CD14-positive monocyte (primary cell): ENCODE measurements at regions not wholly inside any gene's neighbourhood (a gene's known extent, or its start where the extent isn't known, plus 50 kb on each side); places are given as distances from the start of the nearest gene placed in this dataset.

Experiments
- DNase-seq, 3 donors: peaks; one replicate each; pipeline ENCODE4 v3.0.0-alpha.2; 2011 to 2022
- H2AFZ ChIP-seq: 2 replicates; pipeline ENCODE4 v1.6.0; 2012; ENCODE audit warnings: mild to moderate bottlenecking, low read depth, low read length, inconsistent platforms; ENCODE audit not compliant: insufficient read depth, poor library complexity, severe bottlenecking
- H3K27ac ChIP-seq, 2 donors: 1 replicate in 1 of 2; 2 replicates in 1 of 2; pipeline ENCODE4 v1.5.1; 2012 to 2013; ENCODE audit warnings: low read length in 2 of 2, control low read depth in 1 of 2, inconsistent platforms in 1 of 2, low read depth in 1 of 2, mild to moderate bottlenecking in 1 of 2
- H3K27me3 ChIP-seq, 2 donors: one replicate each; pipeline versions ENCODE4 v1.6.0 to v1.6.1; 2011 to 2013; ENCODE audit warnings: low read length in 2 of 2; ENCODE audit not compliant: control insufficient read depth in 2 of 2, insufficient read depth in 2 of 2
- H3K36me3 ChIP-seq, 2 donors: replicated peaks in 1 of 2; 1 replicate in 1 of 2; 2 replicates in 1 of 2; pipeline versions ENCODE4 v1.5.1 to v1.6.1; 2012 to 2013; ENCODE audit warnings: low read length in 2 of 2, control low read depth in 1 of 2, inconsistent platforms in 1 of 2, mild to moderate bottlenecking in 1 of 2; ENCODE audit not compliant: insufficient read depth in 2 of 2, control insufficient read depth in 1 of 2
- H3K4me1 ChIP-seq, 2 donors: 1 replicate in 1 of 2; 2 replicates in 1 of 2; pipeline versions ENCODE4 v1.5.1 to v1.6.1; 2012 to 2013; ENCODE audit warnings: low read length in 2 of 2, control low read depth in 1 of 2, inconsistent platforms in 1 of 2, mild to moderate bottlenecking in 1 of 2, moderate library complexity in 1 of 2; ENCODE audit not compliant: insufficient read depth in 2 of 2, control insufficient read depth in 1 of 2
- H3K4me2 ChIP-seq: replicated peaks from 2 replicates; pipeline ENCODE3; 2012; ENCODE audit warnings: low read length, moderate library complexity, mild to moderate bottlenecking; ENCODE audit not compliant: poor library complexity, severe bottlenecking; ENCODE audit errors: extremely low read depth
- H3K4me3 ChIP-seq, 3 experiments: fragments of 200-600 bp in 1 of 3; sonication (generic) in 1 of 3; replicated peaks in 1 of 3; 1 replicate in 2 of 3; 2 replicates in 1 of 3; pipeline ENCODE4 v1.5.1; 2011 to 2013; ENCODE audit warnings: low read length in 3 of 3, mild to moderate bottlenecking in 3 of 3, control low read depth in 2 of 3, low read depth in 2 of 3, inconsistent platforms in 1 of 3, moderate library complexity in 1 of 3
- H3K79me2 ChIP-seq: 2 replicates; pipeline ENCODE4 v1.6.0; 2012; ENCODE audit warnings: mild to moderate bottlenecking, control low read depth, inconsistent platforms, low read length, moderate library complexity; ENCODE audit not compliant: insufficient read depth
- H3K9ac ChIP-seq: 2 replicates; pipeline ENCODE4 v1.6.0; 2017; ENCODE audit warnings: low read length, mild to moderate bottlenecking; ENCODE audit not compliant: insufficient read depth, poor library complexity, severe bottlenecking
- H3K9me3 ChIP-seq, 2 donors: replicated peaks in 1 of 2; 1 replicate in 1 of 2; 2 replicates in 1 of 2; pipeline versions ENCODE4 v1.5.1 to v1.6.1; 2012 to 2013; ENCODE audit warnings: low read length in 2 of 2, control low read depth in 1 of 2; ENCODE audit not compliant: control insufficient read depth in 1 of 2, insufficient read depth in 1 of 2
- H4K20me1 ChIP-seq: 2 replicates; pipeline ENCODE4 v1.6.0; 2012; ENCODE audit warnings: mild to moderate bottlenecking, low read length, control low read depth, moderate library complexity; ENCODE audit not compliant: insufficient read depth
- H3K27ac Mint-ChIP-seq, 7 donors: one replicate each; pipeline ENCODE4 v1.8.0; 2020; ENCODE audit warnings: mild to moderate bottlenecking in 7 of 7, mixed read lengths in 7 of 7, moderate library complexity in 6 of 7, inconsistent platforms in 2 of 7
- H3K27me3 Mint-ChIP-seq, 3 donors: one replicate each; pipeline ENCODE4 v1.8.0; 2021 to 2022; ENCODE audit warnings: low read depth in 3 of 3, mild to moderate bottlenecking in 3 of 3, mixed read lengths in 3 of 3, moderate library complexity in 3 of 3, inconsistent platforms in 1 of 3
- H3K36me3 Mint-ChIP-seq, 2 donors: one replicate each; pipeline ENCODE4 v1.8.0; 2020; ENCODE audit warnings: mixed read lengths in 2 of 2, inconsistent platforms in 1 of 2, mild to moderate bottlenecking in 1 of 2
- H3K4me1 Mint-ChIP-seq: one replicate; pipeline ENCODE4 v1.8.0; 2020; ENCODE audit warnings: mild to moderate bottlenecking, mixed read lengths
- H3K4me3 Mint-ChIP-seq, 2 donors: one replicate each; pipeline ENCODE4 v1.8.0; 2020; ENCODE audit warnings: mild to moderate bottlenecking in 2 of 2, mixed read lengths in 2 of 2, moderate library complexity in 1 of 2
- H3K9me3 Mint-ChIP-seq, 7 donors: one replicate each; pipeline ENCODE4 v1.8.0; 2020 to 2022; ENCODE audit warnings: mixed read lengths in 7 of 7, mild to moderate bottlenecking in 6 of 7, moderate library complexity in 6 of 7, inconsistent platforms in 2 of 7
- WGBS: methylation state at CpG from one replicate; pipeline ENCODE4 v1.1.5; 2013; ENCODE audit warnings: missing lambda C conversion rate; ENCODE audit not compliant: insufficient coverage; 5-methylcytosine and 5-hydroxymethylcytosine counted together
- intact Hi-C, 2 donors: fragments of 100-400 bp; cut with micrococcal nuclease; formaldehyde crosslinking; loops; one replicate each; pipeline versions ENCODE4 v1.15.0 to v1.15.1; 2023
- TF ChIP-seq, protein P1 (sequence below): fragments of 200-600 bp; IDR thresholded peaks from one replicate; pipeline ENCODE4 v1.8.0; 2022; ENCODE audit warnings: antibody characterized with exemption, mild to moderate bottlenecking

- no peak for DNase-seq
- Histone ChIP-seq H3K4me1 (no peaks in the 10 kb centered on the region), H3K9me3 (peaks cover 6 to 7% of the 10 kb centered on the region in 2 donors), H3K9ac (no peak overlapping the region), H4K20me1 (no peaks in the 10 kb centered on the region), H3K36me3 (no peaks in the 10 kb centered on the region), H3K27ac (no peak overlapping the region), H3K4me3 (no peak overlapping the region), H3K79me2 (no peaks in the 10 kb centered on the region), H3K4me2 (no peak overlapping the region), H2AFZ (no peak overlapping the region), H3K27me3 (no peaks in the 10 kb centered on the region)
- no peak overlapping the region for H3K27ac Mint-ChIP-seq
- H3K36me3 Mint-ChIP-seq = no peaks in the 10 kb centered on the region
- TF ChIP-seq, protein P1, sequence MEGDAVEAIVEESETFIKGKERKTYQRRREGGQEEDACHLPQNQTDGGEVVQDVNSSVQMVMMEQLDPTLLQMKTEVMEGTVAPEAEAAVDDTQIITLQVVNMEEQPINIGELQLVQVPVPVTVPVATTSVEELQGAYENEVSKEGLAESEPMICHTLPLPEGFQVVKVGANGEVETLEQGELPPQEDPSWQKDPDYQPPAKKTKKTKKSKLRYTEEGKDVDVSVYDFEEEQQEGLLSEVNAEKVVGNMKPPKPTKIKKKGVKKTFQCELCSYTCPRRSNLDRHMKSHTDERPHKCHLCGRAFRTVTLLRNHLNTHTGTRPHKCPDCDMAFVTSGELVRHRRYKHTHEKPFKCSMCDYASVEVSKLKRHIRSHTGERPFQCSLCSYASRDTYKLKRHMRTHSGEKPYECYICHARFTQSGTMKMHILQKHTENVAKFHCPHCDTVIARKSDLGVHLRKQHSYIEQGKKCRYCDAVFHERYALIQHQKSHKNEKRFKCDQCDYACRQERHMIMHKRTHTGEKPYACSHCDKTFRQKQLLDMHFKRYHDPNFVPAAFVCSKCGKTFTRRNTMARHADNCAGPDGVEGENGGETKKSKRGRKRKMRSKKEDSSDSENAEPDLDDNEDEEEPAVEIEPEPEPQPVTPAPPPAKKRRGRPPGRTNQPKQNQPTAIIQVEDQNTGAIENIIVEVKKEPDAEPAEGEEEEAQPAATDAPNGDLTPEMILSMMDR = no peak
- no peak overlapping the region for H3K4me3 Mint-ChIP-seq
- H3K4me1 Mint-ChIP-seq = no peaks in the 10 kb centered on the region
- intact Hi-C loops = no loop called here
- peaks cover 0 to 11% (median 2%) of the 10 kb centered on the region in 7 donors for H3K9me3 Mint-ChIP-seq
- WGBS = no CpG with 5 or more reads among the region's 3 CpGs
- H3K27me3 Mint-ChIP-seq = peaks cover 0 to 1% (median under 1%) of the 10 kb centered on the region in 3 donors
These were observed 148.0 kb upstream of the WDFY3 start for GRCh38 chr4:85114526-85114925.

DNA sequence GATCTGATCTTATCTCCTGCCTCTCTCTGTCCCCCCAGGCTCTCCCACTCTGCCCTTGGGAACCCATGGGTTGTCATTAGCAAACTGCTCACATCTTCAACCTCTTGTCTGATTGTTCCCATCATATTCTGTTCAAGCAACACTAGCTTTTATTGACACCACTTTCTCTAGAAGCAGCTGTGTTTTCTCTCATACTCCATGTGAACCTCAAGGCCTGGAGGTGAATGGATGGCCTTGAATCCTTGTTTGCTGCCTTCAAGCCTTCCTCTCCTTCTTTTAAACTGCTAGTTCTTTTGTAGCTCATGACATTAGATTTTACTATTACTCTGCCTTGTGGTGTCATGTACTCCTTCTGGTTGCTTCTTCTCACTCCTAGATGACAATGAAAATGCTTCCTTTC is 149.5 kb upstream of the WDFY3 start:
- Histone ChIP-seq H3K36me3 (no peaks in the 10 kb centered on the region), H3K4me3 (no peak overlapping the region), H3K9me3 (peaks cover 6 to 7% of the 10 kb centered on the region in 2 donors), H3K79me2 (no peaks in the 10 kb centered on the region), H3K27ac (no peak overlapping the region), H3K27me3 (no peaks in the 10 kb centered on the region), H4K20me1 (no peaks in the 10 kb centered on the region), H2AFZ (no peak overlapping the region), H3K9ac (no peak overlapping the region), H3K4me2 (no peak overlapping the region), H3K4me1 (no peaks in the 10 kb centered on the region)
- no peak overlapping the region for H3K4me3 Mint-ChIP-seq
- peaks cover 0 to 11% (median 2%) of the 10 kb centered on the region in 7 donors for H3K9me3 Mint-ChIP-seq
- TF ChIP-seq, protein P1 = no peak
- H3K27me3 Mint-ChIP-seq = peaks cover 0 to 1% (median 0%) of the 10 kb centered on the region in 3 donors
- no peak for DNase-seq
- no peak overlapping the region for H3K27ac Mint-ChIP-seq
- H3K36me3 Mint-ChIP-seq = no peaks in the 10 kb centered on the region
- intact Hi-C loops = no loop called here
- no peaks in the 10 kb centered on the region for H3K4me1 Mint-ChIP-seq
